ENCODE measurements at regions not wholly inside any gene's neighbourhood (a gene's known extent, or its start where the extent isn't known, plus 50 kb on each side); places are given as distances from the start of the nearest gene placed in this dataset.

GRCh38 chr18:54671291-54671881 lies 80.3 kb downstream of the DYNAP start:
- TF ChIP-seq CTCF (tag by site-specific recombination; IDR thresholded peaks at IDR 0.05) (no peak), ZNF146 (tag by site-specific recombination; IDR thresholded peaks at IDR 0.05) (no peak), ZNF391 (tag by site-specific recombination; IDR thresholded peaks at IDR 0.05; ENCODE audit: borderline replicate concordance, low read depth) (no peak), TCF7L2 (IDR thresholded peaks at IDR 0.05; ENCODE audit: borderline replicate concordance, low read depth, low read length) (no peak), ZBTB10 (tag by site-specific recombination; IDR thresholded peaks at IDR 0.05) (no peak), ZNF530 (tag by site-specific recombination; IDR thresholded peaks at IDR 0.05; ENCODE audit: low read depth) (no peak), ELK4 (IDR thresholded peaks at IDR 0.05; ENCODE audit: borderline replicate concordance, low read depth, low read length) (no peak), ZNF157 (tag by site-specific recombination; IDR thresholded peaks at IDR 0.05) (no peak), REST (tag by site-specific recombination; IDR thresholded peaks at IDR 0.05) (no peak), ZEB2 (tag by site-specific recombination; IDR thresholded peaks at IDR 0.05) (no peak)
